Thyroid gland (tissue), 4 donors: ENCODE measurements at regions not wholly inside any gene's neighbourhood (a gene's known extent, or its start where the extent isn't known, plus 50 kb on each side); places are given as distances from the start of the nearest gene placed in this dataset.

ENCODE experiments used
- CTCF ChIP-seq, 6 experiments: fragments of 200-600 bp in 3 of 6; fragments of 450-650 bp in 3 of 6; sonication (generic) in 3 of 6; IDR thresholded peaks; one replicate each; pipeline ENCODE4 v1.5.1; 2016 to 2019; ENCODE audit warnings: antibody characterized with exemption in 6 of 6, mild to moderate bottlenecking in 2 of 6, inconsistent platforms in 1 of 6, moderate library complexity in 1 of 6
- POLR2A ChIP-seq, 2 donors: fragments of 450-650 bp; IDR thresholded peaks; one replicate each; pipeline ENCODE4 v1.6.1; 2017; ENCODE audit warnings: antibody characterized with exemption in 2 of 2, mild to moderate bottlenecking in 2 of 2, moderate library complexity in 1 of 2

GRCh38 chr15:70344666-70345065 is 246.9 kb upstream of the TLE3 start:
- TF ChIP-seq CTCF (IDR thresholded peaks at IDR 0.05) (no peak), POLR2A (IDR thresholded peaks at IDR 0.05) (no peak)
